Calu3 (cell line): ENCODE measurements at regions not wholly inside any gene's neighbourhood (a gene's known extent, or its start where the extent isn't known, plus 50 kb on each side); places are given as distances from the start of the nearest gene placed in this dataset.

Source experiments
- BruUV-seq: library from RNA; stranded (reverse); fragments of 400-500 nt; replicated peaks from 2 replicates; lab custom pipeline; 2021; lab: Mats Ljungman, UMichigan
- CTCF ChIA-PET: fragments of 300-600 bp; sonication (Branson Sonifier 250); formaldehyde crosslinking; loops from one replicate; lab custom pipeline; 2022; ENCODE audit warnings: antibody characterized with exemption; lab: Charles Lee
- DNase-seq: peaks from one replicate; pipeline ENCODE4 v3.0.0; 2022
- H3K27ac Mint-ChIP-seq: one replicate; pipeline ENCODE4 v1.8.0; 2022; ENCODE audit warnings: mixed read lengths; ENCODE audit not compliant: unreplicated experiment
- H3K27me3 Mint-ChIP-seq: one replicate; pipeline ENCODE4 v1.8.0; 2022; ENCODE audit warnings: mixed read lengths; ENCODE audit not compliant: unreplicated experiment
- H3K36me3 Mint-ChIP-seq: one replicate; pipeline ENCODE4 v1.8.0; 2022; ENCODE audit warnings: mild to moderate bottlenecking, moderate library complexity, mixed read lengths; ENCODE audit not compliant: insufficient read depth, unreplicated experiment
- H3K4me1 Mint-ChIP-seq: one replicate; pipeline ENCODE4 v1.8.0; 2022; ENCODE audit warnings: mild to moderate bottlenecking, low read depth, mixed read lengths; ENCODE audit not compliant: unreplicated experiment
- H3K4me3 Mint-ChIP-seq: one replicate; pipeline ENCODE4 v1.8.0; 2022; ENCODE audit warnings: mild to moderate bottlenecking, low read depth, moderate library complexity, mixed read lengths; ENCODE audit not compliant: unreplicated experiment
- H3K9me3 Mint-ChIP-seq: one replicate; pipeline ENCODE4 v1.8.0; 2022; ENCODE audit warnings: low read depth, mixed read lengths; ENCODE audit not compliant: unreplicated experiment
- intact Hi-C: fragments of 100-400 bp; cut with micrococcal nuclease; formaldehyde crosslinking; loops from one replicate; pipeline ENCODE4 v1.10.0; 2022; ENCODE audit not compliant: unreplicated experiment
- TF ChIP-seq, protein P1 (sequence below): fragments of 200-600 bp; IDR thresholded peaks from one replicate; pipeline ENCODE4 v1.8.0; 2022; ENCODE audit warnings: antibody characterized with exemption; ENCODE audit not compliant: unreplicated experiment

DNA sequence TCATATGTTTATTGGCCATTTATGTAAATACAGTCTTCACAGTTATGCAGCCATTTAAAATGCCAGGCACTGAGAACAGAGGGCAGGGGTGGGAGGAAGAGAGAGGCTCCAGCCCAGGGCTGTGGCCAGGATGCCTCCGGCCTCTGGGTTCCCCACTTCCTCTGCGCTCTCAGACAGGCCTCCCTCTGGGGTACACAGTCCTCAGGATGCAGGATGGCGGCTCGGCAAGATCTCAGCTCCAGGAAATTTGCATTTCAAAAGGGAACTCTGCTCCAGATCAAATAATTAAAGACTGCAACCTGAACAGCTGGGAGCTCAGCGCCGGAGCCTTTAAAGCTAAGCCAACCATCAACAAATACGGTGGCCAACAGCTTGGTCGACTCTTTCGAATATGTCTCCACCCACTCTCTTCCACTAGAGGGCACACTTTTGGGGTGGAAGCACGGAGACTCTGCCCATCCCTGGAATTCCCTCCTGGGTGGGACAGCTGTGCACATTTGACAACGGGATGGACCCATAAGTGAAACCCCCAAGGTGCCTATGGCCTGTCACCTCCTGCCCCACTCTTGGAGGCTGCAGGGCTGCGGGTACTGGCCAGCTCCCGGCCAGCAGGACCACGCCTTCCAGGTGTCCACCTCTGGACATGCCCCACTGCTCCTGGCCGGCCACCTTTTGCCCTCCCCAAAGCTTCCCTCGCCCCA lies 1044.7 kb downstream of the BRD1 start:
- no peak overlapping the region for H3K27ac Mint-ChIP-seq
- CTCF ChIA-PET = no interaction called here
- BruUV-seq = no TSS peak

DNA sequence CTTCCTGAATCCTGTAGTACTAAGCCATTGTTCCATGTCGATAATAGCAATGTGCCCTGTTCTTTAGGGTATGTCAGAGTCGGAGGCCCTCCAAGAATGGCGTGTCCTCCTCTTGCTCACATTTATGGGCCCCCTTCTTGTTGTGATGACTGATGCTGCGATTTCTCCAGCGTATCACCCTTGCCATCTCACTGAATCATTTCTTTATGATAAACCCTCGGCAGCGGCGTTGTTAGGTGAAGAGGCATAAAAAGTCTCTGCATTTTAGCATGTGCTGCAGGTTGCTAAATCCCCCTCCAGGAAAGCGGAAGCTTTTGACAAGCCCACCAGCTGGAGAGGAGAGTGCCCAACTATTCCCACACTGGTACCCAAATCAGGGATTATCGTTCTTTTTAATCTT lies 1045.3 kb downstream of the BRD1 start:
- intact Hi-C loops = no loop called here
- Mint-ChIP-seq H3K4me1 (no peaks in the 10 kb centered on the region), H3K4me3 (no peak overlapping the region), H3K36me3 (no peaks in the 10 kb centered on the region), H3K27me3 (no peaks in the 10 kb centered on the region), H3K9me3 (peaks cover 13% of the 10 kb centered on the region), H3K27ac (no peak overlapping the region)
- BruUV-seq = no TSS peak
- CTCF ChIA-PET = no interaction called here
- DNase-seq = no peak
- TF ChIP-seq, protein P1, sequence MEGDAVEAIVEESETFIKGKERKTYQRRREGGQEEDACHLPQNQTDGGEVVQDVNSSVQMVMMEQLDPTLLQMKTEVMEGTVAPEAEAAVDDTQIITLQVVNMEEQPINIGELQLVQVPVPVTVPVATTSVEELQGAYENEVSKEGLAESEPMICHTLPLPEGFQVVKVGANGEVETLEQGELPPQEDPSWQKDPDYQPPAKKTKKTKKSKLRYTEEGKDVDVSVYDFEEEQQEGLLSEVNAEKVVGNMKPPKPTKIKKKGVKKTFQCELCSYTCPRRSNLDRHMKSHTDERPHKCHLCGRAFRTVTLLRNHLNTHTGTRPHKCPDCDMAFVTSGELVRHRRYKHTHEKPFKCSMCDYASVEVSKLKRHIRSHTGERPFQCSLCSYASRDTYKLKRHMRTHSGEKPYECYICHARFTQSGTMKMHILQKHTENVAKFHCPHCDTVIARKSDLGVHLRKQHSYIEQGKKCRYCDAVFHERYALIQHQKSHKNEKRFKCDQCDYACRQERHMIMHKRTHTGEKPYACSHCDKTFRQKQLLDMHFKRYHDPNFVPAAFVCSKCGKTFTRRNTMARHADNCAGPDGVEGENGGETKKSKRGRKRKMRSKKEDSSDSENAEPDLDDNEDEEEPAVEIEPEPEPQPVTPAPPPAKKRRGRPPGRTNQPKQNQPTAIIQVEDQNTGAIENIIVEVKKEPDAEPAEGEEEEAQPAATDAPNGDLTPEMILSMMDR = no peak

More for the DNA sequence above, 1044.7 kb downstream of the BRD1 start:
- no peaks in the 10 kb centered on the region for H3K27me3 Mint-ChIP-seq
- H3K4me1 Mint-ChIP-seq = no peaks in the 10 kb centered on the region
- intact Hi-C loops = no loop called here
- no peak for DNase-seq
- peaks cover 9% of the 10 kb centered on the region for H3K9me3 Mint-ChIP-seq
- H3K4me3 Mint-ChIP-seq = no peak overlapping the region
- no peaks in the 10 kb centered on the region for H3K36me3 Mint-ChIP-seq
- TF ChIP-seq, protein P1 = no peak

DNA sequence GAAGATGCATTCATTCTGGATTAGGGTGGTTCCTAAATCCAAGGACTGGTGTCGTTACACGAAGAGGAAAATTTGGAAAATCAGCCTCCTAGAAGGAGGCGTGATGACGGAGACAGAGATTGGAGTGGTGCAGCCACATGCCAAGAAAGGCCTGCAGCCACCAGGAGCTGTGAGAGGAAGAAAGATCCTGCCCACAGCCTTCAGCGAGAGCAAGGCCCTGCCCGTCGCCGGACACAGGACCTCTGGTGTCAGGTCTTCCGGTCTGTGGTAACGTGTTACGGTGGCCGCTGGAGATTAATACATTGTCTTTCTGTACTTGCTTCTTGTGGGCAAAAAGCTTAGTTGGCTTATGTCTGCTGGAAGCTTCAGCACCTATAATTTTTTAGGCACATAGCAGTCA lies 1045.8 kb downstream of the BRD1 start:
- no peaks in the 10 kb centered on the region for H3K27me3 Mint-ChIP-seq
- no peaks in the 10 kb centered on the region for H3K4me1 Mint-ChIP-seq
- TF ChIP-seq, protein P1 = no peak
- no peak overlapping the region for H3K27ac Mint-ChIP-seq
- intact Hi-C loops = no loop called here
- no TSS peak for BruUV-seq
- peaks cover 14% of the 10 kb centered on the region for H3K9me3 Mint-ChIP-seq
- H3K36me3 Mint-ChIP-seq = no peaks in the 10 kb centered on the region
- H3K4me3 Mint-ChIP-seq = no peak overlapping the region
- no peak for DNase-seq
- CTCF ChIA-PET = no interaction called here

DNA sequence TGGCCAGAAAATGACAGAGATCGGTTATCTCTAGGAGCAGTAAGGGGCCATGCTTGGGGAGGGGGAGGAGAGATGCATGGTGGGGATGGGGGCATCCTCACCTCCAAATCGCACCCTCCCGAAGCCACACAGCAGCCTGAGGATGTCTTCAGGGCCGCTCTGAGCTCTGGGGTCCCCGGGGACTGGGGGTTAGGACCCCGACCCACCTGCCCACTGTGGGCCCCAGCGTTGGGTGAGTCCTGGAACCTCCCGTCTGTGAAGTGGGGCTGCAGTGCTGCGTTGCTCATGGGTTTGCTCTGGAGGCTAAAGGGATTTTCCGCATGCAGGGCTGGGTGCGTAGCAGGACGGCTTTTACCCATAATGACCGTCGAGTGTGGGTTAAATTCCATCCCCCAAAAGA lies 1046.3 kb downstream of the BRD1 start:
- intact Hi-C loops = no loop called here
- CTCF ChIA-PET = no interaction called here
- BruUV-seq = no TSS peak
- Mint-ChIP-seq H3K27ac (no peak overlapping the region), H3K4me3 (no peak overlapping the region), H3K4me1 (no peaks in the 10 kb centered on the region), H3K9me3 (peaks cover 16% of the 10 kb centered on the region), H3K36me3 (no peaks in the 10 kb centered on the region), H3K27me3 (no peaks in the 10 kb centered on the region)
- no peak for DNase-seq
- TF ChIP-seq, protein P1 = no peak
